ENCODE measurements at regions not wholly inside any gene's neighbourhood (a gene's known extent, or its start where the extent isn't known, plus 50 kb on each side); places are given as distances from the start of the nearest gene placed in this dataset.

DNA sequence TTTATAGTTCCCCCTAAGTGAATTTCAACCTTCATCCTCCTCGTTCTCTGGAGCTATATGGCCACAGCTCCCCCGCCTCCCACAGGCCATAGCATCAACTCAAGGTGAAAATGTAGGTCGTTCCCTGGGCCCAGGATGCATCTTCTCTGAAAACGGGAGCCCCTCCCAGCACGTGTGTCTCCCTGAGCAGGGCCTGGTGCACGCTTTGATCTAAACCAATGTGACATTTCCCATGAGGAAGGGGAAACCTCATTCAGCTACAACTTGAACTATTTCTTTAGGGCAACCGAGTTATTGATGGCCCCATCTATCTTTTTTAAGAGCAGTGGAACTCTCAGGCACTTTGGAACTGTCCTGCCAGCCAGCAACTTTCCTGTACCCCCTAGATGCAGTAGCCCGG lies 57.8 kb upstream of the BACE2 start:
- no peaks in the 10 kb centered on the region for H3K36me3 ChIP-seq (ENCODE audit: control insufficient read depth in 1 of 2, insufficient read depth in 2 of 2, low read depth in 1 of 2, low read length in 2 of 2)
- no peak for DNase-seq
- H4K91ac ChIP-seq (ENCODE audit: low read length), result no peak overlapping the region
- no peak overlapping the region for H3K9ac ChIP-seq (ENCODE audit: low read length)
- H3K27ac ChIP-seq (ENCODE audit: low read length, poor library complexity, severe bottlenecking), result no peak overlapping the region
- no peak overlapping the region for H2AK5ac ChIP-seq (ENCODE audit: low read length, severe bottlenecking)
- no peak overlapping the region for H2BK12ac ChIP-seq (ENCODE audit: low read length in 2 of 2)
- H2AFZ ChIP-seq (ENCODE audit: low read depth, low read length), result no peak overlapping the region
- H3K27me3 ChIP-seq (ENCODE audit: control insufficient read depth in 1 of 2, insufficient read depth in 1 of 2, low read length in 2 of 2), result peaks cover 0 to 18% of the 10 kb centered on the region in 2 experiments
- H3K9me3 ChIP-seq (ENCODE audit: control insufficient read depth, low read length), result no peaks in the 10 kb centered on the region
- no peaks in the 10 kb centered on the region for H3K4me1 ChIP-seq (ENCODE audit: control insufficient read depth, insufficient read depth, low read depth, low read length)
- H3K23ac ChIP-seq (ENCODE audit: low read length in 2 of 2), result no peak overlapping the region
- no peaks in the 10 kb centered on the region for H3K79me1 ChIP-seq (replicated peaks; ENCODE audit: low read length, poor library complexity, severe bottlenecking)
- WGBS, result 71% methylated on average over 8 of the region's 8 CpGs
- no peak overlapping the region for H3K14ac ChIP-seq (ENCODE audit: low read length in 2 of 2)
- no peak overlapping the region for H2BK5ac ChIP-seq (ENCODE audit: low read depth, low read length, poor library complexity, severe bottlenecking)
- H3K18ac ChIP-seq (ENCODE audit: low read depth in 1 of 2, low read length in 2 of 2), result no peak overlapping the region
- no peak overlapping the region for H3K4me2 ChIP-seq (ENCODE audit: low read length, poor library complexity, severe bottlenecking)
- H3K4ac ChIP-seq (ENCODE audit: low read depth in 1 of 2, low read length in 2 of 2), result no peak overlapping the region
- no peak overlapping the region for H2BK120ac ChIP-seq (ENCODE audit: low read depth, low read length)
- H4K8ac ChIP-seq (ENCODE audit: low read length), result no peak overlapping the region
- H2BK15ac ChIP-seq (ENCODE audit: low read depth, poor library complexity, severe bottlenecking), result no peak overlapping the region
- H3K4me3 ChIP-seq (ENCODE audit: insufficient read depth in 1 of 2, low read depth in 1 of 2, low read length in 2 of 2), result no peak overlapping the region

DNA sequence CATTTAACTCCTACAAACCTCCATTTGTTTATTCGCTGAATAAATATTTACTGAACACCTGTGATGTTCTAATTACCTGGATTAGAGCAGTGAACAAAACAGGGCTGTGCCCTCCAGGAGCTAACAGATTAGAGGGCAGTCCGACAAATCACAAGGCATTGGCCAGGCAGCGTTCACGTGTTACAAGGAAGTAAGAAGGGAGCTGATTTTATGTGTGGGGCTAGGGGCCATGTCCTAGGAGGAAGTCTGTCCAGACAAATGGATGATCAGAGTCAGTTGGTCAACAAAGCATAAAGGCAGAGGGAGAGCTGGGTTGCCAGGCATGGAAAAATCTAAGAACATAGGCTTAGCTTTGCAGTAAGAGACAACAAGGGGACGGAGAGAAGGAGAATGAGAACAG lies 57.3 kb upstream of the BACE2 start:
- Histone ChIP-seq H4K91ac (ENCODE audit: low read length) (no peak overlapping the region), H3K36me3 (ENCODE audit: control insufficient read depth in 1 of 2, insufficient read depth in 2 of 2, low read depth in 1 of 2, low read length in 2 of 2) (no peaks in the 10 kb centered on the region), H3K4me3 (ENCODE audit: insufficient read depth in 1 of 2, low read depth in 1 of 2, low read length in 2 of 2) (no peak overlapping the region), H3K4me2 (ENCODE audit: low read length, poor library complexity, severe bottlenecking) (no peak overlapping the region), H3K4ac (ENCODE audit: low read depth in 1 of 2, low read length in 2 of 2) (no peak overlapping the region), H2BK15ac (ENCODE audit: low read depth, poor library complexity, severe bottlenecking) (no peak overlapping the region), H3K4me1 (ENCODE audit: control insufficient read depth, insufficient read depth, low read depth, low read length) (no peaks in the 10 kb centered on the region), H3K18ac (ENCODE audit: low read depth in 1 of 2, low read length in 2 of 2) (no peak overlapping the region), H3K27ac (ENCODE audit: low read length, poor library complexity, severe bottlenecking) (no peak overlapping the region), H2BK5ac (ENCODE audit: low read depth, low read length, poor library complexity, severe bottlenecking) (no peak overlapping the region), H3K14ac (ENCODE audit: low read length in 2 of 2) (no peak overlapping the region), H2AFZ (ENCODE audit: low read depth, low read length) (no peak overlapping the region), H3K23ac (ENCODE audit: low read length in 2 of 2) (no peak overlapping the region), H2AK5ac (ENCODE audit: low read length, severe bottlenecking) (no peak overlapping the region), H3K27me3 (ENCODE audit: control insufficient read depth in 1 of 2, insufficient read depth in 1 of 2, low read length in 2 of 2) (peaks cover 0 to 15% of the 10 kb centered on the region in 2 experiments), H3K9ac (ENCODE audit: low read length) (no peak overlapping the region), H3K9me3 (ENCODE audit: control insufficient read depth, low read length) (no peaks in the 10 kb centered on the region), H4K8ac (ENCODE audit: low read length) (no peak overlapping the region), H3K79me1 (replicated peaks; ENCODE audit: low read length, poor library complexity, severe bottlenecking) (no peaks in the 10 kb centered on the region), H2BK120ac (ENCODE audit: low read depth, low read length) (no peak overlapping the region), H2BK12ac (ENCODE audit: low read length in 2 of 2) (no peak overlapping the region)
- 89% methylated on average over 5 of the region's 5 CpGs for WGBS
- DNase-seq, result no peak

DNA sequence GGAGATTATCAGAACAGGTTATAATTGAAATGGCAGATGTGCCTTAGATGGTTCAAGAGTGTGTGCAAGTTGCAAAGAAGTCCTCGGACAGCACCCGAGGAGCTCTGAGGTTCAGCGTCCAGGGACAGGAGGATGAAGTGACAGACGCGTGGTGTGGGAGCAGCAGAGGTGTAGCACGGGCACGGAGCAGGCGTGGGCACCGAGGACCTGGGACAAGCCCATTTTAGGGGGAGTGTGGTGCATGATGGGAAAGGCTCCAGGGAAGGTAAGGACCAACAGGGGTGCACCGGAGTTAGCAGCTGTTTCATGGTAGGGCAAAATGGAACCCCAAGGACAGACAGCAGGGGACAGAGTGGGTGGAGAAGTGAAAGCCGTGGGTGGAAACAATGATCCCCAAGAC lies 56.3 kb upstream of the BACE2 start:
- H2BK15ac ChIP-seq (ENCODE audit: low read depth, poor library complexity, severe bottlenecking), result no peak overlapping the region
- no peaks in the 10 kb centered on the region for H3K9me3 ChIP-seq (ENCODE audit: control insufficient read depth, low read length)
- no peak overlapping the region for H2BK120ac ChIP-seq (ENCODE audit: low read depth, low read length)
- no peaks in the 10 kb centered on the region for H3K4me1 ChIP-seq (ENCODE audit: control insufficient read depth, insufficient read depth, low read depth, low read length)
- no peak overlapping the region for H4K8ac ChIP-seq (ENCODE audit: low read length)
- no peak overlapping the region for H3K14ac ChIP-seq (ENCODE audit: low read length in 2 of 2)
- no peak for DNase-seq
- no peak overlapping the region for H3K4me3 ChIP-seq (ENCODE audit: insufficient read depth in 1 of 2, low read depth in 1 of 2, low read length in 2 of 2)
- H2BK12ac ChIP-seq (ENCODE audit: low read length in 2 of 2), result no peak overlapping the region
- H3K79me1 ChIP-seq (replicated peaks; ENCODE audit: low read length, poor library complexity, severe bottlenecking), result no peaks in the 10 kb centered on the region
- H3K9ac ChIP-seq (ENCODE audit: low read length), result no peak overlapping the region
- WGBS, result 93% methylated on average over 11 of the region's 11 CpGs
- no peak overlapping the region for H3K23ac ChIP-seq (ENCODE audit: low read length in 2 of 2)
- peaks cover 0 to 14% of the 10 kb centered on the region in 2 experiments for H3K27me3 ChIP-seq (ENCODE audit: control insufficient read depth in 1 of 2, insufficient read depth in 1 of 2, low read length in 2 of 2)
- H3K4me2 ChIP-seq (ENCODE audit: low read length, poor library complexity, severe bottlenecking), result no peak overlapping the region
- no peak overlapping the region for H3K4ac ChIP-seq (ENCODE audit: low read depth in 1 of 2, low read length in 2 of 2)
- H4K91ac ChIP-seq (ENCODE audit: low read length), result no peak overlapping the region
- H2AK5ac ChIP-seq (ENCODE audit: low read length, severe bottlenecking), result no peak overlapping the region
- H3K36me3 ChIP-seq (ENCODE audit: control insufficient read depth in 1 of 2, insufficient read depth in 2 of 2, low read depth in 1 of 2, low read length in 2 of 2), result no peaks in the 10 kb centered on the region
- no peak overlapping the region for H3K18ac ChIP-seq (ENCODE audit: low read depth in 1 of 2, low read length in 2 of 2)
- no peak overlapping the region for H2AFZ ChIP-seq (ENCODE audit: low read depth, low read length)
- no peak overlapping the region for H2BK5ac ChIP-seq (ENCODE audit: low read depth, low read length, poor library complexity, severe bottlenecking)
- H3K27ac ChIP-seq (ENCODE audit: low read length, poor library complexity, severe bottlenecking), result no peak overlapping the region

DNA sequence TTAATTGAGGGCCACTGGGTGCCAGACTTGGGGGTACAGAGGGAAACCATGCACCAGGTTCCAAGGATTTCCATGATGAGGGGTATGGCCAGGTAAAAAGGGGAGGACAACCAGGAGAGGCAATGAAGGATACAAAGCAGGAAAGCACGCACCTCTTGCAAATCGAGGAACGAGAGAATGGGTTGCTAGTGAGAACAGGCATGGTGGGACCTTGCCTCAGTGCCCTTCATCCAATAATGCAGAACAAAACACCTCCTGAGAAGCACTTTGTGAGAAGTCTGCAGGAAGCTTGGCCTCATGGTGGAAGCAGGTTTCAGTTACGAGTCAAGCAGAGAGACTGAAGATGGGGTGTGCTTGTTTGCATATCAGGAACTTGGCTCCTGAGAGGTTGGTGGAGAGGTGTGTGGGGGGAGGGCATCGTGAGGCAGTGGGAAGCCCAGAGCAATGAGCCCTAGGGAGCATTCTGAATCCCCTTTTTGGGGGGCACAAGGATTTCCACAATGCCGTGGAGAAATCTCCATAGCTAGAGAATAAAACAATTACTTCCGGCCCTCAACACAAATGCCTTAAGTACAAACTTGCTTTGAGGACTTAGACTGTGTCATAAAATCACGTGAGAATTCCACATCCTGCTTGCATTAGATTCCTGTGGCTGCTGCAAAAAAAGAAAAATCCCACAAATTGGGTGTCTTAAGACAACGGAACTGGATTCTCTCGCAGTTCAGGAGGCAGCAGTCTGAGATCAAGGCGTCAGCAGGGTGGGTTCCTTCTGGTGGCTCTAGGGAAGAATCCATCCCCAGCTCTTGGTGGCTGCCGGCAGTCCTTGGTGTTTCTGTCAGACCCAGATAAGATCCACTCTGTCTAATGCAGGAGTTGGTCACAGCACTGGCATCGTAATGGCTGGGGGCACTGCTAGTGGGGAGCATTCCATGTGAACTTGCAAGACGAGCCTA lies 54.9 kb upstream of the BACE2 start:
- Histone ChIP-seq H4K91ac (ENCODE audit: low read length) (no peak overlapping the region), H3K4me3 (ENCODE audit: insufficient read depth in 1 of 2, low read depth in 1 of 2, low read length in 2 of 2) (peak overlapping the region in 1 of 2 experiments; percentile 59), H2BK120ac (ENCODE audit: low read depth, low read length) (no peak overlapping the region), H3K4me2 (ENCODE audit: low read length, poor library complexity, severe bottlenecking) (no peak overlapping the region), H3K79me1 (replicated peaks; ENCODE audit: low read length, poor library complexity, severe bottlenecking) (no peaks in the 10 kb centered on the region), H2BK15ac (ENCODE audit: low read depth, poor library complexity, severe bottlenecking) (no peak overlapping the region), H3K4me1 (ENCODE audit: control insufficient read depth, insufficient read depth, low read depth, low read length) (no peaks in the 10 kb centered on the region), H4K8ac (ENCODE audit: low read length) (no peak overlapping the region), H3K4ac (ENCODE audit: low read depth in 1 of 2, low read length in 2 of 2) (no peak overlapping the region), H3K23ac (ENCODE audit: low read length in 2 of 2) (no peak overlapping the region), H2BK12ac (ENCODE audit: low read length in 2 of 2) (no peak overlapping the region), H2AK5ac (ENCODE audit: low read length, severe bottlenecking) (no peak overlapping the region), H2BK5ac (ENCODE audit: low read depth, low read length, poor library complexity, severe bottlenecking) (no peak overlapping the region), H3K18ac (ENCODE audit: low read depth in 1 of 2, low read length in 2 of 2) (no peak overlapping the region), H3K9me3 (ENCODE audit: control insufficient read depth, low read length) (no peaks in the 10 kb centered on the region), H3K9ac (ENCODE audit: low read length) (peak overlapping the region; percentile 50), H3K27ac (ENCODE audit: low read length, poor library complexity, severe bottlenecking) (no peak overlapping the region), H3K36me3 (ENCODE audit: control insufficient read depth in 1 of 2, insufficient read depth in 2 of 2, low read depth in 1 of 2, low read length in 2 of 2) (no peaks in the 10 kb centered on the region), H2AFZ (ENCODE audit: low read depth, low read length) (no peak overlapping the region), H3K27me3 (ENCODE audit: control insufficient read depth in 1 of 2, insufficient read depth in 1 of 2, low read length in 2 of 2) (peaks cover 0 to 5% of the 10 kb centered on the region in 2 experiments), H3K14ac (ENCODE audit: low read length in 2 of 2) (no peak overlapping the region)
- 48% methylated on average over 14 of the region's 14 CpGs for WGBS
- no peak for DNase-seq

Data from mesenchymal stem cell (in vitro differentiated cells and primary cell).